Ovary (tissue), 7 donors: ENCODE measurements at regions not wholly inside any gene's neighbourhood (a gene's known extent, or its start where the extent isn't known, plus 50 kb on each side); places are given as distances from the start of the nearest gene placed in this dataset.

Source experiments
- DNase-seq, 5 donors: peaks; one replicate each; pipeline ENCODE4 v3.0.0-alpha.2; 2019 to 2020
- H3K27ac ChIP-seq, 2 donors: fragments of 200-600 bp; one replicate each; pipeline versions ENCODE4 v1.5.1 to v1.8.0; 2019 to 2022
- H3K27me3 ChIP-seq: fragments of 200-600 bp; one replicate; pipeline ENCODE4 v1.8.0; 2022
- H3K36me3 ChIP-seq: fragments of 200-600 bp; sonication (generic); one replicate; pipeline ENCODE4 v1.5.1; 2019
- H3K4me1 ChIP-seq: one replicate; pipeline ENCODE4 v1.8.1; 2013; ENCODE audit warnings: mild to moderate bottlenecking, moderate library complexity; ENCODE audit not compliant: insufficient read depth
- H3K4me3 ChIP-seq: fragments of 200-600 bp; sonication (generic); one replicate; pipeline ENCODE4 v1.5.1; 2017
- H3K9me3 ChIP-seq, 2 donors: fragments of 200-600 bp in 1 of 2; sonication (generic) in 1 of 2; one replicate each; pipeline versions ENCODE4 v1.5.1 to v1.8.1; 2013 to 2019; ENCODE audit warnings: mild to moderate bottlenecking in 1 of 2, moderate library complexity in 1 of 2
- EP300 ChIP-seq: sonication (generic); formaldehyde crosslinking; IDR thresholded peaks from one replicate; pipeline ENCODE4 v1.6.1; 2017; ENCODE audit warnings: antibody characterized with exemption
- POLR2A ChIP-seq: fragments of 450-650 bp; IDR thresholded peaks from one replicate; pipeline ENCODE4 v1.6.1; 2017; ENCODE audit warnings: antibody characterized with exemption, mild to moderate bottlenecking, moderate library complexity
- WGBS, 3 donors: extraction: QIAGEN DNeasy Blood & Tissue Kit in 1 of 3; methylation state at CpG; one replicate each; pipeline versions ENCODE4 v1.1.5 to v1.1.7; 2013 to 2017; 5-methylcytosine and 5-hydroxymethylcytosine counted together
- intact Hi-C, 4 donors: fragments of 100-400 bp; cut with DNase I; formaldehyde crosslinking; loops; one replicate each; pipeline versions ENCODE4 v1.11.0 to v1.15.1; 2022 to 2023
- TF ChIP-seq, protein P1 (sequence below), 3 donors: fragments of 450-650 bp in 2 of 3; fragments of 200-600 bp in 1 of 3; IDR thresholded peaks; one replicate each; pipeline versions ENCODE4 v1.5.1 to v1.8.0; 2016 to 2022; ENCODE audit warnings: antibody characterized with exemption in 3 of 3, mild to moderate bottlenecking in 1 of 3
- donor health status: DM: no; HTN: no; CAD: no; lungs with moderate emphysema.
- donor health status: DM: no; HTN: no; CAD: no.
- donor health status: Bipolar disorder and iron deficiency.
- donor health status: DM: no; HTN: no; CAD: no.
- donor health status: DM: yes; HTN: yes; CAD: no.

DNA sequence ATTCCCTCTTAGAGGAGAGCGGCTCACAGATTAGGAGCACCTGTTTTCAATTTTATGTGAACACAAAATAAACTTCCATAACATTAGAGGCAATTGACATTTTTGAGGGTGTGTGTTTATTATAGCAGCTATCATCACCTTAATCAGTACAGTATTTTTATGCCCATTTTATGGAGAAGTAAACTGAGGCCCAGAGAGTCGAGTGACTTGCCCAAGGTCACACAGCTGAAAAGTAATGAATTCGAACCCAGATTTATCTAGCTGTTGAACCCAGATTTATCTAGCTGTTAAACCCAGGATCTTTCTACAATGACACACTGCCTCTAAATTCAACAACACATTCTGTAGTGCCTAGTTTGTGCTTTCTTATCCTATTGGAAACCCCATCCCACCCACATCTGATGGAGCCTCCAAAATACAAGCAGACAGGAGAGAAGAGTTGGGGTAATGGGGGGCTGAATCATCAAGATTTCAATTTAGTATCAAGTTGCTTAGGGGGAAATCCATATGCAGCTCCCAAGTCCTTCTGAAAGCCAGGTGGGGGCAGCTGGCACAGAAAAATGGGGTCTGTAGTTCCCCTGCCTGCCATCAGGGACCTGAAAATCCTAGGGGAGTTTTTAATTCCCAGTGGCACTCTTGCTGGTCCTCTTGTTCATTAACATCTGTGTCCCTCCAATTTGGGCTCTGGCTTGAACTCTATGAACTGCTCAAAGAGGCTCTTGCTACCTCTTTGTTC is 50.4 kb upstream of the TRA2B start:
- TF ChIP-seq, protein P1, sequence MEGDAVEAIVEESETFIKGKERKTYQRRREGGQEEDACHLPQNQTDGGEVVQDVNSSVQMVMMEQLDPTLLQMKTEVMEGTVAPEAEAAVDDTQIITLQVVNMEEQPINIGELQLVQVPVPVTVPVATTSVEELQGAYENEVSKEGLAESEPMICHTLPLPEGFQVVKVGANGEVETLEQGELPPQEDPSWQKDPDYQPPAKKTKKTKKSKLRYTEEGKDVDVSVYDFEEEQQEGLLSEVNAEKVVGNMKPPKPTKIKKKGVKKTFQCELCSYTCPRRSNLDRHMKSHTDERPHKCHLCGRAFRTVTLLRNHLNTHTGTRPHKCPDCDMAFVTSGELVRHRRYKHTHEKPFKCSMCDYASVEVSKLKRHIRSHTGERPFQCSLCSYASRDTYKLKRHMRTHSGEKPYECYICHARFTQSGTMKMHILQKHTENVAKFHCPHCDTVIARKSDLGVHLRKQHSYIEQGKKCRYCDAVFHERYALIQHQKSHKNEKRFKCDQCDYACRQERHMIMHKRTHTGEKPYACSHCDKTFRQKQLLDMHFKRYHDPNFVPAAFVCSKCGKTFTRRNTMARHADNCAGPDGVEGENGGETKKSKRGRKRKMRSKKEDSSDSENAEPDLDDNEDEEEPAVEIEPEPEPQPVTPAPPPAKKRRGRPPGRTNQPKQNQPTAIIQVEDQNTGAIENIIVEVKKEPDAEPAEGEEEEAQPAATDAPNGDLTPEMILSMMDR (IDR thresholded peaks at IDR 0.05), result no peak
- TF ChIP-seq EP300 (no peak), POLR2A (no peak)
- no peaks in the 10 kb centered on the region for H3K27me3 ChIP-seq
- intact Hi-C loops, result loop anchor here (5.0 to 10.0 kb wide), 4 partner anchors 257 to 629 kb away; no protein-coding TSS in a partner anchor
- no peaks in the 10 kb centered on the region for H3K4me1 ChIP-seq
- no peak for DNase-seq
- no peak overlapping the region for H3K27ac ChIP-seq
- 80 to 89% (median 83%) methylated on average over 3 of the region's 3 CpGs for WGBS, 3 donors
- no peaks in the 10 kb centered on the region for H3K36me3 ChIP-seq
- H3K4me3 ChIP-seq, result no peak overlapping the region
- H3K9me3 ChIP-seq, result no peaks in the 10 kb centered on the region
